DND-41 (cell line): ENCODE measurements at regions not wholly inside any gene's neighbourhood (a gene's known extent, or its start where the extent isn't known, plus 50 kb on each side); places are given as distances from the start of the nearest gene placed in this dataset.

ENCODE experiments used
- ATAC-seq: fragments of 200-7000 bp; cut with Tn5 transposase; 3 replicates; pipeline ENCODE4 v1.9.1; 2021; ENCODE audit warnings: low read depth; ENCODE audit not compliant: insufficient read depth
- DNase-seq: peaks from one replicate; pipeline ENCODE4 v3.0.0-alpha.2; 2020
- H2AFZ ChIP-seq: 2 replicates; pipeline ENCODE4 v1.6.0; 2012; ENCODE audit warnings: low read depth, low read length
- H3K27ac ChIP-seq: 2 replicates; pipeline ENCODE4 v1.5.1; 2012; ENCODE audit warnings: low read length, inconsistent platforms
- H3K27me3 ChIP-seq: fragments of 200-600 bp; sonication (generic); 2 replicates; pipeline ENCODE4 v1.6.0; 2012; ENCODE audit warnings: low read length, mild to moderate bottlenecking, inconsistent platforms; ENCODE audit not compliant: insufficient read depth, poor library complexity
- H3K36me3 ChIP-seq: 2 replicates; pipeline ENCODE4 v1.5.1; 2012; ENCODE audit warnings: low read length, inconsistent platforms; ENCODE audit not compliant: insufficient read depth
- H3K4me1 ChIP-seq: 2 replicates; pipeline ENCODE4 v1.5.1; 2012; ENCODE audit warnings: mild to moderate bottlenecking, low read length; ENCODE audit not compliant: insufficient read depth
- H3K4me2 ChIP-seq: 2 replicates; pipeline ENCODE4 v1.6.0; 2012; ENCODE audit warnings: mild to moderate bottlenecking, moderate library complexity, low read length, inconsistent platforms; ENCODE audit not compliant: insufficient read depth
- H3K4me3 ChIP-seq, 2 experiments: fragments of 200-600 bp in 1 of 2; shearing (Covaris generic) in 1 of 2; 2 replicates each; pipeline ENCODE4 v1.5.1; 2012 to 2016; ENCODE audit warnings: inconsistent platforms in 2 of 2, low read length in 2 of 2, mild to moderate bottlenecking in 2 of 2, low read depth in 1 of 2, moderate library complexity in 1 of 2
- H3K79me2 ChIP-seq: 2 replicates; pipeline ENCODE4 v1.6.0; 2012; ENCODE audit warnings: low read length, inconsistent platforms; ENCODE audit not compliant: insufficient read depth
- H3K9ac ChIP-seq: 2 replicates; pipeline ENCODE4 v1.6.0; 2012; ENCODE audit warnings: low read depth, mild to moderate bottlenecking, inconsistent platforms, low read length, moderate library complexity
- H3K9me3 ChIP-seq: 2 replicates; pipeline ENCODE4 v1.5.1; 2012; ENCODE audit warnings: low read length, moderate library complexity, mild to moderate bottlenecking, inconsistent platforms; ENCODE audit not compliant: insufficient read depth, severe bottlenecking
- H4K20me1 ChIP-seq: 2 replicates; pipeline ENCODE4 v1.6.0; 2012; ENCODE audit warnings: low read length; ENCODE audit not compliant: insufficient read depth
- CTCF ChIP-seq: IDR thresholded peaks from 2 replicates; pipeline ENCODE4 v1.5.1; 2012; ENCODE audit warnings: borderline replicate concordance, low read length, moderate library complexity, mild to moderate bottlenecking; ENCODE audit not compliant: poor library complexity, severe bottlenecking; ENCODE audit errors: extremely low read depth
- EZH2 ChIP-seq: IDR thresholded peaks from 3 replicates; pipeline ENCODE4 v1.6.1; 2012; ENCODE audit warnings: borderline replicate concordance, low read depth, mild to moderate bottlenecking, moderate library complexity, low read length, inconsistent platforms; ENCODE audit not compliant: severe bottlenecking

- no peak overlapping the region for H3K27ac ChIP-seq
- H3K4me2 ChIP-seq = no peak overlapping the region
- no peak for TF ChIP-seq EZH2
- TF ChIP-seq CTCF = no peak
- H3K9ac ChIP-seq = no peak overlapping the region
- H4K20me1 ChIP-seq = no peaks in the 10 kb centered on the region
- no peaks in the 10 kb centered on the region for H3K27me3 ChIP-seq
- DNase-seq (no peak), ATAC-seq (no peak)
- no peaks in the 10 kb centered on the region for H3K36me3 ChIP-seq
- no peak overlapping the region for H3K4me3 ChIP-seq
- no peaks in the 10 kb centered on the region for H3K9me3 ChIP-seq
- H3K79me2 ChIP-seq = no peaks in the 10 kb centered on the region
- H2AFZ ChIP-seq = no peak overlapping the region
- H3K4me1 ChIP-seq = no peaks in the 10 kb centered on the region
Observed at GRCh38 chr2:33925311-33925710, 326.2 kb upstream of the FAM98A start.

GRCh38 chr2:33924586-33925169 lies 325.6 kb upstream of the FAM98A start:
- Histone ChIP-seq H3K36me3 (no peaks in the 10 kb centered on the region), H2AFZ (no peak overlapping the region), H3K4me2 (no peak overlapping the region), H3K27ac (no peak overlapping the region), H3K27me3 (no peaks in the 10 kb centered on the region), H3K9ac (no peak overlapping the region), H3K9me3 (no peaks in the 10 kb centered on the region), H3K4me3 (no peak overlapping the region), H3K4me1 (no peaks in the 10 kb centered on the region), H4K20me1 (no peaks in the 10 kb centered on the region), H3K79me2 (no peaks in the 10 kb centered on the region)
- DNase-seq = no peak
- ATAC-seq = no peak
- no peak for TF ChIP-seq CTCF
- no peak for TF ChIP-seq EZH2

DNA sequence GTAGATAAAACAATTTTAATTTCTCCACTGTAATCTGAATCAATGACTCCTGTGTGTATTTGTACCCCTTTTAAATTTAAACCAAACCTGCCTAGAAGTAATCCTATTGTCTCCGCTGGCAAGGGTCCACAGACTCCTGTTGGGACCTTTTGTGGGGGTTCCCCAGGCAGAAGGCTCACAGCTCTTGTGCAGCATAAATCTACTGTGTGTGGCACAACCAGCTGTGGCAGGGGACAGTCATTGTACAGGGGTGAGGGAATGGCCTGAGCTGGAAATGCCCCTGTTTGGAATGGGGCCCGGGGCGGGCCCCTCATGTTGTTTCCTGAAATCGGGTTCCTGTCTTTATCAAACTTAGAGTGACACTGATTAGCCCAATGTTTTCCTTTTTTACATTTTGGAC lies 318.2 kb upstream of the FAM98A start:
- DNase-seq = no peak
- Histone ChIP-seq H3K4me2 (no peak overlapping the region), H2AFZ (no peak overlapping the region), H3K4me1 (no peaks in the 10 kb centered on the region), H3K4me3 (no peak overlapping the region), H3K79me2 (no peaks in the 10 kb centered on the region), H4K20me1 (no peaks in the 10 kb centered on the region), H3K9ac (no peak overlapping the region), H3K9me3 (no peaks in the 10 kb centered on the region), H3K27me3 (no peaks in the 10 kb centered on the region), H3K36me3 (no peaks in the 10 kb centered on the region), H3K27ac (no peak overlapping the region)
- TF ChIP-seq EZH2 = no peak
- TF ChIP-seq CTCF = no peak
- ATAC-seq = no peak

- Histone ChIP-seq H3K4me3 (no peak overlapping the region), H3K4me1 (no peaks in the 10 kb centered on the region), H3K9ac (no peak overlapping the region), H3K9me3 (no peaks in the 10 kb centered on the region), H4K20me1 (no peaks in the 10 kb centered on the region), H3K36me3 (no peaks in the 10 kb centered on the region), H3K4me2 (no peak overlapping the region), H3K27me3 (no peaks in the 10 kb centered on the region), H2AFZ (no peak overlapping the region), H3K79me2 (no peaks in the 10 kb centered on the region), H3K27ac (no peak overlapping the region)
- TF ChIP-seq CTCF = no peak
- DNase-seq = no peak
- ATAC-seq = no peak
Observed at GRCh38 chr2:33913071-33913616, 314.0 kb upstream of the FAM98A start.
